ENCODE measurements at regions not wholly inside any gene's neighbourhood (a gene's known extent, or its start where the extent isn't known, plus 50 kb on each side); places are given as distances from the start of the nearest gene placed in this dataset.

DNA sequence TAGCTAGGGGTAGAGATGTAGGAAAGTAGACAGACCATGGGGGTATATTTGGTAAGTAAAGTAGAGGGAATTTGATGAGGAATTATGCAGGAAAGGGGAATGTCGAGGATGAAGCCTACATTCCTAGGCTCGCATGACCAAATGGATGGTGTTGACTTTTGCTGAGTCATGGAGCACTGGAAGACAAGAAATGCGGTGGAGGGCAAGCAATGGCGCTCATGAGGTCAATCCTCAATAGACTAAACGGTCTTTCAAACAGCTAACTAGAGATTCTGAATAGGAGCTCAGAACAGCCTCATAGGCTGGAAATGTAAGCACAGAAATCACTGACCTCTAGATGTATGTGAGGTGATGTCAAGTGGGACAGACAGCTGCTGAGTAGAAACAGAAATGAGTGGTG is 50.7 kb upstream of the FST start:
- Histone ChIP-seq H3K4me2 (ENCODE audit: low read depth, low read length, poor library complexity, severe bottlenecking) (no peak overlapping the region), H3K4me3 (ENCODE audit: low read length) (no peak overlapping the region), H3K9ac (ENCODE audit: low read length) (no peak overlapping the region), H3K9me3 (ENCODE audit: low read length) (no peaks in the 10 kb centered on the region), H3K4me1 (ENCODE audit: low read length) (no peaks in the 10 kb centered on the region), H3K79me2 (ENCODE audit: low read length) (no peaks in the 10 kb centered on the region), H4K20me1 (ENCODE audit: insufficient read depth, low read depth, low read length) (no peaks in the 10 kb centered on the region), H3K27me3 (ENCODE audit: low read length) (no peaks in the 10 kb centered on the region), H3K9me2 (replicated peaks; ENCODE audit: insufficient read depth, low read length) (no peaks in the 10 kb centered on the region), H3K36me3 (ENCODE audit: insufficient read depth, low read length) (no peaks in the 10 kb centered on the region), H3K27ac (ENCODE audit: low read length) (no peak overlapping the region), H2AFZ (ENCODE audit: low read length) (no peak overlapping the region)
- no peak for DNase-seq

DNA sequence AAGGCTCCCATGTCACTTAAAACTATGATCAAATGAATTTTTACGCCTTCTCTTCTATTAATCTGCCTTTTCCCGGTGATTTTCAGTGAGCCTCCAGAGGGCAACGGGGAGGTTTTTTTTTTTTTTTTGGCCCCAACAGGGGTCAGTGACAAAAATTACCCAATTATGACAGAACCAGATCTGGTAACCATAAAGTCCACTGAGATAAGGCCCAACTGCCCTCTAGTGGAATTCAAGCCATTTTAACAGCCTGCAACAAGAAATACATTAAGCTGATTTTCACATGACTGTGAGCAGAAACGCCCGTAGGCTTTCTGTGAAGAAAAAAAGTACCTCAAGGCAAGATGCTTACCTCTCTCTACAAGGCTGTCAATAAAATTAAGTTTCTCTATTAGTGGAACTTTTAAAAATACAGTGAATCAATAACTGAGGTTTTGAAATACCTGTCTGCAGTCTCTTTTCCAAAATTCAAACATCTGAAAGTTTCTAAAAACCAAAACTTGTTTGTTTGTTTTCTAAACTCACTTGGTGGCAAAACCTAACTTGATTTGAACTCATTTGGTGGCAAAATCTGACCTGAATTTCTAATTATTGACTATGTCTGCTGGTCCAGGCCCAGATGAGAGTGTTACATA is 49.7 kb upstream of the FST start:
- Histone ChIP-seq H3K4me2 (ENCODE audit: low read depth, low read length, poor library complexity, severe bottlenecking) (no peak overlapping the region), H3K36me3 (ENCODE audit: insufficient read depth, low read length) (no peaks in the 10 kb centered on the region), H3K27ac (ENCODE audit: low read length) (no peak overlapping the region), H3K79me2 (ENCODE audit: low read length) (no peaks in the 10 kb centered on the region), H3K27me3 (ENCODE audit: low read length) (no peaks in the 10 kb centered on the region), H3K4me3 (ENCODE audit: low read length) (no peak overlapping the region), H2AFZ (ENCODE audit: low read length) (no peak overlapping the region), H3K9ac (ENCODE audit: low read length) (no peak overlapping the region), H3K9me3 (ENCODE audit: low read length) (no peaks in the 10 kb centered on the region), H3K4me1 (ENCODE audit: low read length) (no peaks in the 10 kb centered on the region), H4K20me1 (ENCODE audit: insufficient read depth, low read depth, low read length) (no peaks in the 10 kb centered on the region), H3K9me2 (replicated peaks; ENCODE audit: insufficient read depth, low read length) (no peaks in the 10 kb centered on the region)
- DNase-seq: peak; percentile 51

Data from Karpas-422 (cell line).